B cell (primary cell): ENCODE measurements at regions not wholly inside any gene's neighbourhood (a gene's known extent, or its start where the extent isn't known, plus 50 kb on each side); places are given as distances from the start of the nearest gene placed in this dataset.

Source experiments
- ATAC-seq: fragments of 200-7000 bp; cut with Tn5 transposase; one replicate; pipeline ENCODE4 v1.10.0; 2021; ENCODE audit warnings: low read depth, mild to moderate bottlenecking, moderate number of reproducible peaks, moderate library complexity
- CTCF ChIA-PET: fragments of 350-600 bp; sonication (Branson Sonifier 250); formaldehyde crosslinking; loops from one replicate; lab custom pipeline; 2021; ENCODE audit warnings: antibody characterized with exemption, inconsistent platforms; lab: Charles Lee
- POLR2A ChIA-PET: fragments of 350-600 bp; sonication (Branson Sonifier 250); formaldehyde crosslinking; loops from one replicate; lab custom pipeline; 2021; ENCODE audit warnings: antibody characterized with exemption; lab: Charles Lee
- DNase-seq: peaks from one replicate; pipeline ENCODE4 v3.0.0; 2013
- H2AFZ ChIP-seq: 2 replicates; pipeline ENCODE4 v1.6.1; 2012; ENCODE audit warnings: mild to moderate bottlenecking, low read depth, low read length; ENCODE audit not compliant: insufficient read depth, poor library complexity, severe bottlenecking
- H3K27ac ChIP-seq, 2 donors: 1 replicate in 1 of 2; 2 replicates in 1 of 2; pipeline ENCODE4 v1.5.1; 2012 to 2013; ENCODE audit warnings: low read length in 2 of 2, mild to moderate bottlenecking in 2 of 2, moderate library complexity in 1 of 2
- H3K27me3 ChIP-seq, 4 experiments: fragments of 200-600 bp in 1 of 4; sonication (generic) in 1 of 4; replicated peaks in 1 of 4; 1 replicate in 2 of 4; 2 replicates in 2 of 4; pipeline versions ENCODE4 v1.6.1 to v1.7.0; 2013 to 2016; ENCODE audit warnings: low read length in 3 of 4, mild to moderate bottlenecking in 2 of 4, mixed read lengths in 1 of 4, moderate library complexity in 1 of 4; ENCODE audit not compliant: insufficient read depth in 4 of 4, control insufficient read depth in 3 of 4; ENCODE audit errors: control extremely low read depth in 1 of 4
- H3K36me3 ChIP-seq, 2 experiments: replicated peaks in 1 of 2; 1 replicate in 1 of 2; 2 replicates in 1 of 2; pipeline versions ENCODE4 v1.6.1 to v1.7.1; 2013; ENCODE audit warnings: low read length in 1 of 2; ENCODE audit not compliant: insufficient read depth in 2 of 2, control insufficient read depth in 1 of 2; ENCODE audit errors: control extremely low read depth in 1 of 2, extremely low read depth in 1 of 2
- H3K4me1 ChIP-seq, 2 donors: fragments of 200-600 bp in 1 of 2; sonication (generic) in 1 of 2; 1 replicate in 1 of 2; 2 replicates in 1 of 2; pipeline versions ENCODE4 v1.5.1 to v1.6.1; 2013 to 2017; ENCODE audit warnings: low read length in 2 of 2; ENCODE audit not compliant: control insufficient read depth in 2 of 2, insufficient read depth in 2 of 2
- H3K4me2 ChIP-seq: replicated peaks from 2 replicates; pipeline ENCODE3; 2012; ENCODE audit warnings: mild to moderate bottlenecking, low read depth, low read length; ENCODE audit not compliant: poor library complexity, severe bottlenecking
- H3K4me3 ChIP-seq, 5 experiments: fragments of 200-600 bp in 1 of 5; sonication (generic) in 1 of 5; 1 replicate in 3 of 5; 2 replicates in 2 of 5; pipeline versions ENCODE4 v1.5.1 to v1.7.0; 2011 to 2016; ENCODE audit warnings: low read length in 4 of 5, mild to moderate bottlenecking in 4 of 5, low read depth in 2 of 5, control low read depth in 1 of 5, moderate library complexity in 1 of 5; ENCODE audit not compliant: insufficient read depth in 1 of 5; ENCODE audit errors: control extremely low read depth in 1 of 5, extremely low read depth in 1 of 5
- H3K79me2 ChIP-seq: fragments of 200-600 bp; sonication (generic); one replicate; pipeline ENCODE4 v1.6.0; 2016; ENCODE audit warnings: low read length; ENCODE audit not compliant: control insufficient read depth, insufficient read depth
- H3K9ac ChIP-seq: fragments of 200-600 bp; sonication (generic); 2 replicates; pipeline ENCODE4 v1.6.1; 2017; ENCODE audit warnings: mild to moderate bottlenecking, low read length, moderate library complexity
- H3K9me3 ChIP-seq, 3 donors: one replicate each; pipeline versions ENCODE4 v1.6.1 to v1.7.1; 2013; ENCODE audit warnings: low read length in 2 of 3; ENCODE audit not compliant: control insufficient read depth in 2 of 3, insufficient read depth in 1 of 3; ENCODE audit errors: control extremely low read depth in 1 of 3
- H4K20me1 ChIP-seq: 2 replicates; pipeline ENCODE4 v1.6.0; 2012; ENCODE audit warnings: mild to moderate bottlenecking, low read length; ENCODE audit not compliant: insufficient read depth, control insufficient read depth, poor library complexity, severe bottlenecking
- H3K27ac Mint-ChIP-seq: one replicate; pipeline ENCODE4 v1.8.0; 2021; ENCODE audit warnings: mixed read lengths
- H3K27me3 Mint-ChIP-seq: one replicate; pipeline ENCODE4 v1.8.0; 2021; ENCODE audit warnings: mixed read lengths
- H3K4me1 Mint-ChIP-seq: one replicate; pipeline ENCODE4 v1.8.0; 2021; ENCODE audit warnings: mixed read lengths
- H3K4me3 Mint-ChIP-seq: one replicate; pipeline ENCODE4 v1.8.0; 2021; ENCODE audit warnings: mixed read lengths
- H3K9me3 Mint-ChIP-seq: one replicate; pipeline ENCODE4 v1.8.0; 2022; ENCODE audit warnings: mixed read lengths; ENCODE audit not compliant: insufficient read depth
- EZH2 ChIP-seq: IDR thresholded peaks from 2 replicates; pipeline ENCODE4 v1.6.1; 2012; ENCODE audit warnings: borderline replicate concordance, low read depth, mild to moderate bottlenecking, moderate library complexity, low read length; ENCODE audit not compliant: insufficient read depth, poor library complexity, severe bottlenecking
- WGBS: methylation state at CpG from one replicate; pipeline ENCODE4 v1.1.5; 2013; ENCODE audit warnings: missing lambda C conversion rate; ENCODE audit not compliant: insufficient coverage; 5-methylcytosine and 5-hydroxymethylcytosine counted together
- intact Hi-C: fragments of 100-400 bp; cut with micrococcal nuclease; formaldehyde crosslinking; loops from one replicate; pipeline ENCODE4 v1.10.0; 2022
- TF ChIP-seq, protein P1 (sequence below): fragments of 200-600 bp; IDR thresholded peaks from one replicate; pipeline ENCODE4 v1.8.0; 2022; ENCODE audit warnings: antibody characterized with exemption, mild to moderate bottlenecking

DNA sequence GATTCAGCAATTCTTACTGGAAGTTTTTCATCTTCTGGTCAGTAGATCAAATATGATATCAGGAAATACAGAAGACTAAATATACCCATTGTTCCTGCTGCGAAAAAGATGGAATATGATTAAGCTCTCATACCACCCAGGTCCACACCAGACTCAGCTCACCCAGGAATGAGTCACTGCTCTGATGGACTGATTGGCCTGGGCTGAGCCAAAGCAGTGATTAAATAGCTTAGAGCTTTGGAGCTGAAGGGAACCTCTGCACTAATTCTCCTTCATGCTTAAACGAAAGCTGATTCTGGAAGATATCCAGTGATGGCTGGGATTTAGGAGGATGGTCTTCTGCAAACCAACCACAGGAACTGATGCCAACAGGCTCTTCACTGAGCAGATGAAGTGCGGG is 62.0 kb upstream of the SYT1 start:
- WGBS: 71% methylated on average over 1 of the region's 3 CpGs
- CTCF ChIA-PET: no interaction called here
- no peak for DNase-seq

DNA sequence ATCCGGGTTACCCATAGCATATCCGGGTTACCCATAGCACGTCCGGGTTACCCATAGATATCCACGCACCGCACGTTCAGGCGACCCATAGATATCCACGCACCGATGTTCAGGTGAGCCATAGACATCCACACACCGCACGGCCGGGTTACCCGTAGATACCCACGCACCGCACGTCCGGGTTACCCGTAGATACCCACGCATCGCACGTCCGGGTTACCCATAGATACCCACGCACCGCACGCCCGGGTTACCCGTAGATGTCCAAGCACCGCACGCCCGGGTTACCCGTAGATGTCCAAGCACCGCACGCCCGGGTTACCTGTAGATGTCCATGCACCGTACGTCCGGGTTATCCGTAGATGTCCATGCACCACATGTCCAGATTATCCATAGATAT is 60.3 kb upstream of the SYT1 start:
- Histone ChIP-seq H3K79me2 (no peaks in the 10 kb centered on the region), H4K20me1 (no peaks in the 10 kb centered on the region), H3K4me3 (no peak overlapping the region), H2AFZ (no peak overlapping the region), H3K9me3 (peaks cover 0 to 5% (median 0%) of the 10 kb centered on the region in 3 donors), H3K4me1 (no peaks in the 10 kb centered on the region), H3K27ac (no peak overlapping the region), H3K27me3 (no peaks in the 10 kb centered on the region), H3K36me3 (no peaks in the 10 kb centered on the region), H3K4me2 (no peak overlapping the region), H3K9ac (no peak overlapping the region)
- no peaks in the 10 kb centered on the region for H3K4me1 Mint-ChIP-seq
- H3K4me3 Mint-ChIP-seq: no peak overlapping the region
- no peak overlapping the region for H3K27ac Mint-ChIP-seq
- peaks cover 2% of the 10 kb centered on the region for H3K9me3 Mint-ChIP-seq
- DNase-seq (no peak), ATAC-seq (no peak)
- TF ChIP-seq, protein P1, sequence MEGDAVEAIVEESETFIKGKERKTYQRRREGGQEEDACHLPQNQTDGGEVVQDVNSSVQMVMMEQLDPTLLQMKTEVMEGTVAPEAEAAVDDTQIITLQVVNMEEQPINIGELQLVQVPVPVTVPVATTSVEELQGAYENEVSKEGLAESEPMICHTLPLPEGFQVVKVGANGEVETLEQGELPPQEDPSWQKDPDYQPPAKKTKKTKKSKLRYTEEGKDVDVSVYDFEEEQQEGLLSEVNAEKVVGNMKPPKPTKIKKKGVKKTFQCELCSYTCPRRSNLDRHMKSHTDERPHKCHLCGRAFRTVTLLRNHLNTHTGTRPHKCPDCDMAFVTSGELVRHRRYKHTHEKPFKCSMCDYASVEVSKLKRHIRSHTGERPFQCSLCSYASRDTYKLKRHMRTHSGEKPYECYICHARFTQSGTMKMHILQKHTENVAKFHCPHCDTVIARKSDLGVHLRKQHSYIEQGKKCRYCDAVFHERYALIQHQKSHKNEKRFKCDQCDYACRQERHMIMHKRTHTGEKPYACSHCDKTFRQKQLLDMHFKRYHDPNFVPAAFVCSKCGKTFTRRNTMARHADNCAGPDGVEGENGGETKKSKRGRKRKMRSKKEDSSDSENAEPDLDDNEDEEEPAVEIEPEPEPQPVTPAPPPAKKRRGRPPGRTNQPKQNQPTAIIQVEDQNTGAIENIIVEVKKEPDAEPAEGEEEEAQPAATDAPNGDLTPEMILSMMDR: no peak
- TF ChIP-seq EZH2: no peak
- 96% methylated on average over 39 of the region's 39 CpGs for WGBS
- intact Hi-C loops: no loop called here
- CTCF ChIA-PET: no interaction called here
- no peaks in the 10 kb centered on the region for H3K27me3 Mint-ChIP-seq
- POLR2A ChIA-PET: no interaction called here

More for the DNA sequence above, 62.0 kb upstream of the SYT1 start:
- H3K27ac ChIP-seq: no peak overlapping the region
- H3K36me3 ChIP-seq: no peaks in the 10 kb centered on the region
- no peaks in the 10 kb centered on the region for H3K4me1 ChIP-seq
- no peaks in the 10 kb centered on the region for H3K4me1 Mint-ChIP-seq
- no peak overlapping the region for H3K27ac Mint-ChIP-seq
- H3K4me3 Mint-ChIP-seq: no peak overlapping the region
- peaks cover 2% of the 10 kb centered on the region for H3K9me3 Mint-ChIP-seq
- H4K20me1 ChIP-seq: no peaks in the 10 kb centered on the region
- H3K79me2 ChIP-seq: no peaks in the 10 kb centered on the region
- no peak overlapping the region for H3K4me3 ChIP-seq
- intact Hi-C loops: no loop called here
- no peak for ATAC-seq
- TF ChIP-seq, protein P1: no peak
- TF ChIP-seq EZH2: no peak
- H2AFZ ChIP-seq: no peak overlapping the region
- H3K4me2 ChIP-seq: no peak overlapping the region
- peaks cover 0 to 5% (median 0%) of the 10 kb centered on the region in 3 donors for H3K9me3 ChIP-seq
- POLR2A ChIA-PET: no interaction called here
- no peaks in the 10 kb centered on the region for H3K27me3 ChIP-seq
- H3K9ac ChIP-seq: no peak overlapping the region
- no peaks in the 10 kb centered on the region for H3K27me3 Mint-ChIP-seq
